GM19240 (cell line): ENCODE measurements at regions not wholly inside any gene's neighbourhood (a gene's known extent, or its start where the extent isn't known, plus 50 kb on each side); places are given as distances from the start of the nearest gene placed in this dataset.
"Not testable (repeated sequence)": the region's sequence is repeated elsewhere in the genome, so short reads cannot be mapped to it uniquely, and the experiment has no call there.

Experiments used
- DNase-seq: peaks from one replicate; pipeline ENCODE4 v3.0.0; 2011; ENCODE audit warnings: low spot score; ENCODE audit not compliant: insufficient read length

DNA sequence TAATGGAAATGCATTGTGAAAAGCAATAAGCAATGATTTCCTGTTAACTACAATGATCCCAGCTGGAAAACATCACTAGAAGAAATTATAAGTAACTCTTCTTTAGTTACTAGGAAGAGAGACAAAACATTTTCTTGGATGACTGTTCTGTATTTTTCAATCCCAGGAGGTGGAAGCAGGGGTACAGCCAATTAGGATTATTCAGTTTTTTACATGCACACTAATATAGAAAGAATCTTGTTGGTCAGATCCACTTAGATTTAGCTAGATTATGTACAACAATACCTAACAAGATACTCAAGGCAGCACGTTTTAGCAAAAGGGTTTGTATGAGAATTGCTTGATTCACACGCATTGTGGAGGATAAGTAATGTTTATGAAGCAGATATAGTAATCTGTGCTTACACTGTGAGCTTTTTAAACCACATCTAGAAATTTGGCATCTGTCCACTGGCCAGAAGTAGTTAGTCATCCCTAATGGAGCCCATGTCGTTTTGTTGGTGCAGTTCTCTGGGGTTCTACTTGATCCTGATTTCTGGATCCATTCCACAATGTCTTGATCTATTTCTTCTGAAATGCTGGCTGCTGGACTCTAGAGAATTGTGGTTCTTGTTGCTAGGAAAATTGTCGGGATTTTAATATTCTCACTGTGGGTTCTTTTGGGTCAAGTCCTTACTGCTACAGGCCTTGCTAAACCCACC lies 199.7 kb downstream of the ADCYAP1 start:
- DNase-seq: no peak

DNA sequence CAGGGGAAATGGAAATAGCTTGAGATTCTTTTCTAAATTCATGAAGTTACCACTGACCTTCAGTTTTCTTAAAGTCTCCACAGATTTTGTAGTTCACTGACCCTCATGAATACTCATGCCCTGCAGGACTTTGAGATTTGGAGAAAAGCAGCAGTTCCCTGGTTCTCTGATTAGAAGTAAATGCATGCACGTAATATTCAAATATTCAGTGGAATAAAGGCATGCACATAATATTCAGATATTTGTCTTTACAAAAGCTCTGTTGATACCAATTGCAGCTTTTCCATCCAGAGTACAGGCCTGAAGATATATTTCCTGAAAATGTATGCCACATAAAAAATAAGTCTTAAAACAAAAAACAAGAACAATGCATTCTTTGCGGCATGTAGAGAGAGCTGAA lies 219.8 kb downstream of the ADCYAP1 start:
- DNase-seq: no peak

DNA sequence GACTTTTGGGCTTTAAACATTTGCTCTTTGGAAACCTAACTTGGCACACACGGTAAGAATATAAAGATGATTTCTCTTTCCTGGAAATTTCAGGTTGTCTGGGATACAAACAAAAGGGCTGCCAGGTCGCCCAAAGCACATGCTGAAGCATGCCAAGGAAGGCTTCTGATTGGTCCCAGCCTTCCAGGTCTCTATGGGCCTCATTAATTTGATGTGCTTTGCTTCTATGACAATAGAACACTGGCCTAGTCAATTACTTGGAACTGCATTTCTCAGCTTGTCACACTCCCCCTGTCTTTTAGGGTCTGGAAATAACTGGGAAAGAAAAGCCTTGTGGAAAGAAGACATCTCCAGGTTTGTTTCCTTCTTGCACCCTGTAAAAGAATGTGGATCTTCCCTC lies 228.9 kb downstream of the ADCYAP1 start:
- no peak for DNase-seq

DNA sequence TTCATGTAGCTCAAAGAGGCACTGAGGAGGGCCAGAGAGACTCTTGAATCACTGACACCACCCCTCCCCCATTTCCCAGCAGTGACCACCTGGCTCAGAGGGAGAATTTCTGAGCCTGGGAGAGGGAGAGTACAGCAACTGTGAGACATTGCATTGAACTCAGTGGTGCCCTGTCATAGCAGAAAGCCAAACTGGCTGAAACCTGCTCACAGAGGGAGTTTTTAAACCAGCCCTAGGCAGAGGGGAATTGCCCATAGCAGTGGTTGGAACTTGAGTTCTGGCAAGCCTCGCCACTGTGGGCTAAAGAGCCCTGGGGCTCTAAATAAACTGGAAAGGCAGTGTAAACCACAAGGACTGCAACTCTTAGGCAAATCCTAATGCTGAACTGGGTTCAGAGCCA lies 243.1 kb downstream of the ADCYAP1 start:
- no peak for DNase-seq

DNA sequence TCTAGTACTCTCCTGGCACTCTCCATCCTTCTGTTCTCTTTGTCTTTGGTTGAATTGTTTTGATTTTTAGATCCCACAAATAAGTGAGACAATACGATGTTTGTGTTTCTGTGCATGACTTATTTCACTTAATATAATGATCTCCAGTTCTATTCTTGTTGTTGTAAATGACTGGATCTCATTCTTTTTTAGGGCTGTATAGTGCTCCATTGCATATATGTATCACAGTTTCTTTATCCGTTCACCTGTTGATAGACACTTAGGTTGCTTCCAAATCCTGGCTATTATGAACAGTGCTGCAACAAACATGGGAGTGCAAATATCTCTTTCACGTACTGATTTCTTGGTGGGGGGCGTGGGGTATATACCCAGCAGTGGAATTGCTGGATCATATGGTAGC lies 245.0 kb downstream of the ADCYAP1 start:
- DNase-seq: no peak

DNA sequence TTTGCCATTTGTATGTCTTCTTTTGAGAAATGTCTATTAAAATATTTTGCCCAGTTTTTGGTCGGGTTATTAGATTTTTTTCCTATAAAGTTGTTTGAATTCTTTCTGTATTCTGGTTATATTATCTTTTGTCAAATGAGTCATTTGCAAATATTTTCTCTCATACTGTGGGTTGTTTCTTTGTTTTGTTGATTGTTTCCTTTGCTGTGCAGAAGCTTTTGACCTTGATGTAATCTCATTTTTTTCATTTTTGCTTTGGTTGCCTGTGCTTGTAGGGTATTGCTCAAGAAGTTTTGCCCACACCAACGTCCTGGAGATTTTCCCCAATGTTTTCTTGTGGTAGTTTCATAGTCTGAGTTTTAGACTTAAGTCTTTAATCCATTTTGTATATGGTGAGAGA lies 245.7 kb downstream of the ADCYAP1 start:
- no peak for DNase-seq

DNA sequence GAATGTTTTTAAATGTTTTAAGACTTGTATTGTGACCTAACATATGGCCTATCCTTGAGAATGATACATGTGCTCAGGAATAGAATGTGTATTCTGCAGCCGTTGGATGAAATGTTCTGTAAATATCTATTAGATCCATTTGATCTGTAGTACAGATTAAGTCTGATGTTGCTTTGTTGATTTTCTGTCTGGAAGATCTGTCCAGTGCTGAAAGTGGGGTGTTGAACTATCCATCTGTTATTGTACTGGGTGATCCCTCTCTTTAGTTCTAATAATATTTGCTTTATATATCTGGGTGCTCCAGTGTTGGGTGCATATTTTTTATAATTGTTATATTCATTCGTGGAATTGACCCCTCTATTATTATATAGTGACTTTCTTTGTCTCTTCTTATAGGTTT lies 248.3 kb downstream of the ADCYAP1 start:
- not testable (repeated sequence) for DNase-seq

DNA sequence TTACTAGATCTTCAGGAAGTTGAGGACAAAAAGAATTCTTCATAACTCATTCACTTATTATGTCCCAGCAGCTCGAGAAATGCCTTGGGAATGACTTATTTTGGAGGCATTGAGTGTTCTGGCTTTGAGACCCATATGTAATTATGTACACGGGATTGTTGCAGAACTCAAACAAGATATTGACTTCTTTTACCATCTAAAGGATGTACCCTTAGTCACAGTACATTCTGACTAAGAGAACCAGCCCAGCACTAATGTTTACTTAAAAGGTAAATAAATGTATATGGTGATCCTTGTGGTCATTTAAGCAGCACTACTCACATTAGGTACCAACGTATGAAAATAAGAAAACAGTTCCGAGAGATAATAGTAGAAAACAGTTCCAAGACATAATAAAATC lies 268.9 kb downstream of the ADCYAP1 start:
- DNase-seq: no peak

DNA sequence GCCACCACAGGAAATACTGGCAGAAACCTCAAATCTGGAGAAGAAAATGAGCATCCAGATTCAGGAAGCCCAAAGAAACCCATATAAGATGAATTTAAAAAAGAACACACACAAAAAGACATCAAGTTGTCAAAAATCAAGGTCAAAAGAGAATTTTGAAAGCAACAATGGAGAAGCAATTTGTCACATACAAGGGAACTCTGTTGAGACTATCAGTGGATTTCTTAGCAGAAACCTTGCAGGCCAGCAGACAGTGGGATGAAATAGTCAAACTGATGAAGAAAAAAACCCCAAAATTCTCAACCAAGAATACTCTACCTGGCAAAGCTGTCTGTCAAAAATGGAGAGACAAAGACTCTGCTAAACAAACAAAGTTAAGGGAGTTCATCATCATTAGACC lies 272.6 kb downstream of the ADCYAP1 start:
- DNase-seq: no peak

DNA sequence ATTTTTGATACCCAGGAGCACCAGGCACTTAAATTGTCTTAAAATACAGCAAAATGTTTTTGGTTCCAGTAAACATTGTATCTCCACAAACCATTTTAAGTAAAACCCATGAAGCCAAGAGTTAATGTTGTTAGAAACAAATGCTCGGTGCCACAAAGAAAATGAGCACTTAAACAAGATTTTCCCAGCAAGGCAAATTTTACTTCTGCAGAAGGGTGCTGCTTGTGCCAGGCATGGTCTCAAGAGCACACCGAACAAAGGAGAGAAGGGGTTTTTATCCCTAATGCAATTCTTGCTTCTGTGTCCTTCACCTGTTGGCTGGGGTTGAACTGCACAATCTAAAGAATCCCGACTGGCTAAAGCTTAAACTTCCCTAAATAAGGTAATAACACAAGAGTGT lies 286.7 kb downstream of the ADCYAP1 start:
- DNase-seq: no peak

DNA sequence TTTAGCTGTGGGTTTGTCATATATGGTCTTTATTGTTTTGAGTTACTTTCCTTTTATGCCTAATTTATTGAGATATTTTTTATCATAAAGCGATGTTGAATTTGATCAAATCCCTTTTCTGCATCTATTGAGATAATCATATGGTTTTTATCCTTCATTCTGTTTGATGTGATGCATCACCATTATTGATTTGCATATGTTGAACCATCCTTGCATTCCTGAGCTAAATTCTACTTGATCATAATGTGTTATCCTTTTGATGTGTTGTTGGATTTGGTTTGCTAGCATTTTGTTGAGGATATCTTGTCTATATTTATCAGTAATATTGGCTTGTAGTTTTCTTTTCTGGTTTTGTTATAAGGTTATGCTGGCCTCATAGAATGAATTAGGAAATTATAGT lies 308.5 kb downstream of the ADCYAP1 start:
- no peak for DNase-seq

DNA sequence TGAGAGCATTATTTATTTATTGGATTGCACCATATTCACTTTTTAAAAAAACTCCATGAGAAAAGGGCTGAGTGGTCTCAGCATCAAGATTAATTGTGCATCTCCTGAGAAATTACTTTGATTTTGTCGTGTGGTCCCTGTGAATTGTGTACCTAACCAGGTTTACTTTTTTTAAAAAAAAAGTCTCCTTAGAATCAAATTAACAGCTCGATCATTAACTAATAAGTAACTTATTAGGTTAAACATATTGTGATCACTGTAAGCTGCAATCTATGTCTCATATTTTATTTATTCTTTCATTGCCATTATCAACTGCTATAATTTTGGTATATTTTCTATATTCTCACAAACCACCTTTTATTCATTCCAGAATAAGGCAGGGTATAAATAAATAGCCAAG lies 318.2 kb downstream of the ADCYAP1 start:
- DNase-seq: no peak

DNA sequence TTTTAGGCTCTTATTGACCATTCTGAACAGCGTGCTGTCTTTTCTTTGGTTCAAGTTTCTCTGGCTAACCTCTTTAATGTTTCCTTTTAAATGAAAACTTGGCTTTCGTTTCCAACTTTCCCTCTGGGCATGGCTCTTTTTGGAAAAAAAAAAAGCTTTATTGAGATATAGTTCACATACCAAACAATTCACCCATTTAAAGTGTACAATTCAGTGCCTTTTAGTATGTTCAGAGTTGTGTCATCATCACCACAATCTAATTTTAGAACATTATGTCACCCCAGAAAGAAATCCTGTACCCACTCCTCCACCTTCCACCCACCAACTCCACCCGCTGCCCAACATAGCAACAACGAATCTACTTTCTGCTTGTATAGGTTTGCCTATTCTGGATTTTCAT lies 322.4 kb downstream of the ADCYAP1 start:
- DNase-seq: no peak

DNA sequence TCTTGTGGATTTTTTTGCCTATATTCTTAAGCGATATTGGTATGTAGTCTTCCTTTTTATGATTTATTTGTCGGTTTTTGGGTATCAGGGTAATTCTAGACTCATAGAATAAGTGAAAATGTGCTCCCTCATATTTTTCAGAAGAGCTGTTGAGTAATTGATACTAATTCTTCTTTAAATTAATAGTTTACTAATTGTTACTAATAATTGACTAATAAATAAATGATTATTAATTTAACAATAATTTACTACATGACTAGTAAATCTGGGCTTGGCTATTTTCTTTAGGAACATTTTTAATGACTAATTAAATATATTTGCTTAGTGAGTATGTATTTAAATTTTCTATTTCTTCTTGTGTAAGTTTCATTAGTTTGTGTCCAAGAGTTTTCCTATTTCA lies 325.0 kb downstream of the ADCYAP1 start:
- no peak for DNase-seq

DNA sequence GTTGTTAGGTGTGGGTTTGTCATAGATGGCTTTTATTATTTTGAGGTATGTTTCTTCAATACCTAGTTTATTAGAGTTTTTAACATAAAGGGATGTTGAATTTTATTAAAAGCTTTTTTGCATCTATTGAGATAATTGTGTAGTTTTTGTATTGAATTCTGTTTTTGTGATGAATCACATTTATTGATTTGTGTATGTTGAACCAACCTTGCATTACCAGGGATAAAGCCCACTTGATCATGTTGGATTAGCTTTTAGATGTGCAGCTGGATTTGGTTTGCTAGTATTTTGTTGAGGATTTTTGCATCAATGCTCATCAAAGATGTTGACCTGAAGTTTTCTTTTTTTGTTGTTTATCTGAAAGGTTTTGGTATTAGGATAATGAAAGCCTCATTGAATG lies 328.2 kb downstream of the ADCYAP1 start:
- DNase-seq: no peak

DNA sequence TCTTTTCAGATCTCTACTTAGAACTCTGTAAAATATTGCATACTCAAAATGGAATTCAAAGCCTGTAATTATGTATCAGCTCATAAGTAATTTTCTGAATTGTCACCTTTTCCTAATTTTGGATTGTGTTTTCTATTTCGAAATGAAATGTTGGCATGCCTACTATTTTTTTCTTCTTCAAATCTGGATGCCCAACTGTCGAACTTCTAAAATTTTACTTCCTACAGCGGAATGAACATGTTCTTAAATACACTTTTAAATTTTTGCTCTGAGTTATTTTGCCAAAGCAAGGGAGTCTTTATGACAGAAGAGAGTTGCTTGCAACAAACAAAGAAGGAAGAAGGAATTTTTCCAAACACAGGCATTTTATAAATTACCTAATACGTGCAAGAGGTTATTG lies 336.0 kb downstream of the ADCYAP1 start:
- no peak for DNase-seq

DNA sequence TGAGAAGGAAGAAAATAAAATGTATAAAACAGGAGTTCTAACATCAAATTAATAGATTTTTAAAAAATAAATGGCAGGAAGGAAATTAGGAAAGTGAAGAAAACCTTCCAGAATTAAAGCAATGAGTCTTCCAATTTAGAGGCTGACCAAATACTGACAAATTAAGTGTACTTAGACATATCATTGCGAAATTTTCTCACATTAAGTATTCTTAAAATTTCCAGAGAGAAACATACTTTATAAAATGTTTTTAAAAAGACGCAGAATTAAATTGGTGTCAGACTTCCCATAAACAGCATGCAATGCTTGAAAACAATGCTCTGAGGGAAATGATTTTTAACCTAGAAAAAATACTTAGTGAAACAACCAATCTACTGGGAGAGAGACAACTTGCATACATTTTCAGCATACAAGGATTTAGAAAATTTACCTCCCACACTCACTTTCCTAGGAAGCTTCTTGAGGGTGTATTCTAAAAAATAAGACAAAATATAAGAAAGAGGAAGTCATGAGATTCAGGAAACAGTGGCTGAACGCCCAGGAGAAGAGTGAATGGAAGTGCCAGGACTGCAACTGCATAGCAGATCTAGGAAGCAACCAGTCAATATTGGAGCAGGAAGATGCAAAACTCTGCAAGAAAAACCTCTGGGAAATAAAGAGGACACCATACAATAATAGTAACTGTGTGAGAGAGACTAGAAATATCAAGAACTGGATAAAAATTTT lies 339.9 kb downstream of the ADCYAP1 start:
- DNase-seq: no peak

DNA sequence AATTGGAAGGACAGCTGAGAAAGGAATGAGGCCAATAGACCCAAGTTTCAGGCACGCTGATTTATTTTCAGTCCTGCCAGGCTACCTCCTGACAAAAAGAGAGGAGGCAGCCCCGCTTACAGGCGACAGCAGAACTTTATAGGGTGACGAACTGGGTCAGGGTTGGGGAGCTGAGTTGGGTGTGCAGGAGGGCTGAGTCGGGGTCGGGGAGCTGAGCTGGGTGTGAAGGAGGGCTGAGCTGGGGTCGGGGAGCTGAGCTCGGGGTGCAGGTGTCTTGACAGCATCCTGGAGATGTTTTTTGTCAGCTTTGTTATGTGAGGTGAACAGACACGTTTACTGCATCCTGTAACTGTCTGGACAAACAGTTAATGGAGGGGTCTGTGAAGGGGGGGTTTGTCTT lies 342.2 kb downstream of the ADCYAP1 start:
- DNase-seq: no peak

DNA sequence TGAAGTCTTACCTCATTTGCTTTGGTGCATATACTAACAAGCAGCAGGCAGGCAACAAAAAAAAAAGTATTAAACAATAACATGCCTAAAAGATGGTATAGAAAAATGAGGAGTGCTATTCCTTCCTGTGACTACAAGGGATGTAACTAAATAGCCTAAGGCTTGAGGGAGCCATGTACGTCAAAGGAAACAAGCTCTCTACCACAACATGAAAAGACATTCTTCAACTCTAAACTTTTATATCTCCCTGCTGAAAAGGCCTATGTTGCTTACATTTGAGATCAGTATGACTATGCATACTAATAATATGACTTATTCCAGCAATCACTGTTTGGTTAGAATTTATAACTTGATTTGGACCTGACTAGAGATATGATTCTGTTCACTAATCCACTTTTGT lies 347.9 kb downstream of the ADCYAP1 start:
- DNase-seq: no peak

DNA sequence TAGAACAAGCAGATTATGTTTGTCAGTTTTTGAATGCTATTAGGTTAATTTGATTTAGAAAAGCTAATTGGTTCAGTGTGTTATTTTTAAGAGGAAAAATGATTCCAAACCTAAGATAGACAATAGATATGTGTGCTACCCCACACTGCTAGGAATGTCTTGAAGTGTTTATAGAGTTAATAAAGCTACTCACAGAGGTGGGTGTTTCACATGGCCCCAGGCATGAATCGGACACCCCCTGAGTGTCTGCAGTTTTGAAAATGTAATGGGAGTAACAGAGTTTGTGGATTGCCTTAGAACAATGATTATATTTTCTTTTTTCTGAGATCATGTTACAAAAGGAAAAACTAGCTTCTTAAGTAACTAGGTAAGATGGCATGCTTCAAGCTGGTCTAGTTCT lies 348.3 kb downstream of the ADCYAP1 start:
- no peak for DNase-seq

DNA sequence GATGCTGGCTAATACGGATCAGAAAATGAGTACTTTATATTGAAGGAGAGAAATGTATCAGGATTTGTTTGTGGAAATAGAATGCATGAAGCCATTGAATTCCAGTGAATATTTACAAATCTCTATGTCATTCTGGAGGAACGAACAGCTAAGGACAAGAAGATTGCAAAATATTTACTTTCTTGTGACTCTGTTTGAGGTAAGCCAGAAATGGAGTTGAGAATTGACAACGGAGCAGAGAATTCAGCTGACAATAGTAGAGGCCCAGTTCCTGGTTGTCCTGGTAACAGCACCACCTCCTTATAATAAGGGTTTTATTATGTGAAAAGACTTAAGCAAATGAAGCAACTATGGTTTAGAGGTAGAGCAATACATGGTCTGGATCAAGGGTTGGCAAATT lies 349.2 kb downstream of the ADCYAP1 start:
- DNase-seq: no peak

DNA sequence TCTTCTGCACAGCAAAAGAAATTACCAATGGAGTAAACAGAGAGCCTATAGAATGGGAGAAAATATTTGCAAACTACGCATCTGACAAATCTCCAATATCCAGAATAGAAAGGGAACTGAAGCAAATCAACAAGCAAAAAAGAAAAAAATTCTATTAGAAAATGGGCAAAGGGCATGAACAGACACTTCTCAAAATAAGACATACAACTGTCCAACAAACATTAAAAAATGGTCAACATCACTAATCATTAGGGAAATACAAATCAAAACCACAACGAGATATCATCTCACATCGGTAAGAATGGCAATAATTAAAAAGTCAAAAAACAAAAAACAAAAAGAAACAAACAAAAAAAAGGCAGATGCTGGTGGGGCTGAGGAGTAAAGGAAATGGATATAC lies 356.4 kb downstream of the ADCYAP1 start:
- no peak for DNase-seq

DNA sequence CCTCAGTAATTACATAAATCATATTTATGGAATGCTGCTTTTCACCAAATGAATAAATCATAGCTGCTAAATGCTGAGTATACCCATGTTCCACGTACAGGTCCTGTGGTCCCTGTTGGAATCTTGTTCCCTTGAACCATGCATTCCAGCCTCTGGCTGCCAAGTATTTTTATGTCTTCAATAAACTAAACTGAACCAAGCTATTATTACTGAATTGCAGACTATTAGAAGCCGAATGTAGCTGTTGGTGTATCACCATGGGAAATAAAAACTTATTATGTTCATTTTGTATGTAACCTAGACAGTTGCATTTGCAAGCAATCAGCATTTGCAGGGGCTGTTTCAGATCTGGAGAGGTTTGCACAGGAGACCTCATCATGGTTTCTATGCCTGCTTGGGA lies 362.4 kb downstream of the ADCYAP1 start:
- DNase-seq: no peak
